HL-60 (cell line): ENCODE measurements at regions not wholly inside any gene's neighbourhood (a gene's known extent, or its start where the extent isn't known, plus 50 kb on each side); places are given as distances from the start of the nearest gene placed in this dataset.
"Not testable (repeated sequence)": the region's sequence is repeated elsewhere in the genome, so short reads cannot be mapped to it uniquely, and the experiment has no call there.

ENCODE experiments used
- DNase-seq, 2 experiments: peaks; one replicate each; pipeline ENCODE4 v3.0.0-alpha.2; 2010 to 2020; ENCODE audit warnings: low read depth in 1 of 2, low spot score in 1 of 2
- H3K27ac ChIP-seq: fragments of 250-450 bp; sonication (Bioruptor Pico); replicated peaks from 2 replicates; pipeline ENCODE4 v1.5.1; 2020; ENCODE audit warnings: mild to moderate bottlenecking, moderate library complexity
- H3K27me3 ChIP-seq: fragments of 250-450 bp; sonication (Bioruptor Pico); 2 replicates; pipeline ENCODE4 v1.5.1; 2021; ENCODE audit warnings: mild to moderate bottlenecking, moderate library complexity; ENCODE audit not compliant: insufficient read depth, poor library complexity, severe bottlenecking
- H3K4me3 ChIP-seq: replicated peaks from 2 replicates; pipeline ENCODE4 v1.5.1; 2011; ENCODE audit warnings: mild to moderate bottlenecking, control low read depth, low read length; ENCODE audit not compliant: insufficient read depth
- CTCF ChIP-seq: IDR thresholded peaks from one replicate; pipeline ENCODE4 v1.5.1; 2011; ENCODE audit warnings: low read length, control low read depth, inconsistent platforms; ENCODE audit not compliant: insufficient read depth
- GABPA ChIP-seq: IDR thresholded peaks from 2 replicates; pipeline ENCODE4 v1.6.1; 2012; ENCODE audit warnings: low read depth
- POLR2AphosphoS5 ChIP-seq: IDR thresholded peaks from 2 replicates; pipeline ENCODE4 v1.6.1; 2012; ENCODE audit warnings: low read depth
- REST ChIP-seq: IDR thresholded peaks from 2 replicates; pipeline ENCODE4 v1.6.1; 2012; ENCODE audit warnings: low read depth; ENCODE audit not compliant: insufficient replicate concordance
- SPI1 ChIP-seq: IDR thresholded peaks from 2 replicates; pipeline ENCODE4 v1.6.1; 2012; ENCODE audit warnings: low read depth, mild to moderate bottlenecking, borderline replicate concordance

- no peaks in the 10 kb centered on the region for H3K27me3 ChIP-seq
- H3K4me3 ChIP-seq, result no peak overlapping the region
- no peak overlapping the region for H3K27ac ChIP-seq
- no peak for TF ChIP-seq GABPA
- DNase-seq, result no peak
Observed at GRCh38 chr16:22711847-22712246, 102.1 kb upstream of the HS3ST2 start.

- TF ChIP-seq SPI1 (no peak), GABPA (no peak), CTCF (no peak), POLR2AphosphoS5 (no peak), REST (no peak)
- no peaks in the 10 kb centered on the region for H3K27me3 ChIP-seq
- no peak overlapping the region for H3K4me3 ChIP-seq
- H3K27ac ChIP-seq, result no peak overlapping the region
- no peak for DNase-seq
Observed at GRCh38 chr16:22712471-22712870, 101.5 kb upstream of the HS3ST2 start.

GRCh38 chr16:22718598-22718997, 95.4 kb upstream of the HS3ST2 start:
- H3K27me3 ChIP-seq, H3K27ac ChIP-seq, DNase-seq, H3K4me3 ChIP-seq: not testable (repeated sequence)

- no peak for DNase-seq
- no peaks in the 10 kb centered on the region for H3K27me3 ChIP-seq
- H3K4me3 ChIP-seq, result no peak overlapping the region
- H3K27ac ChIP-seq, result no peak overlapping the region
- TF ChIP-seq CTCF, result no peak
Observed at GRCh38 chr16:22719945-22720344, 94.0 kb upstream of the HS3ST2 start.

GRCh38 chr16:22721511-22722100, 92.4 kb upstream of the HS3ST2 start:
- no peak for DNase-seq
- no peak overlapping the region for H3K27ac ChIP-seq
- no peak overlapping the region for H3K4me3 ChIP-seq
- no peak for TF ChIP-seq CTCF
- no peak for TF ChIP-seq GABPA
- TF ChIP-seq POLR2AphosphoS5, result no peak
- no peak for TF ChIP-seq REST
- no peak for TF ChIP-seq SPI1
- H3K27me3 ChIP-seq, result no peaks in the 10 kb centered on the region

GRCh38 chr16:22722551-22723541, 91.1 kb upstream of the HS3ST2 start:
- H3K27ac ChIP-seq, H3K4me3 ChIP-seq, H3K27me3 ChIP-seq, DNase-seq: not testable (repeated sequence)
